HG02970 (cell line): ENCODE measurements at regions not wholly inside any gene's neighbourhood (a gene's known extent, or its start where the extent isn't known, plus 50 kb on each side); places are given as distances from the start of the nearest gene placed in this dataset.
"Not testable (repeated sequence)": the region's sequence is repeated elsewhere in the genome, so short reads cannot be mapped to it uniquely, and the experiment has no call there.

Experiments used
- ATAC-seq: cut with Tn5 transposase; IDR thresholded peaks from one replicate; pipeline ENCODE4 v1.9.1; 2021; ENCODE audit warnings: mild to moderate bottlenecking, moderate library complexity, moderate number of reproducible peaks; ENCODE audit not compliant: unreplicated experiment, low FRiP score

DNA sequence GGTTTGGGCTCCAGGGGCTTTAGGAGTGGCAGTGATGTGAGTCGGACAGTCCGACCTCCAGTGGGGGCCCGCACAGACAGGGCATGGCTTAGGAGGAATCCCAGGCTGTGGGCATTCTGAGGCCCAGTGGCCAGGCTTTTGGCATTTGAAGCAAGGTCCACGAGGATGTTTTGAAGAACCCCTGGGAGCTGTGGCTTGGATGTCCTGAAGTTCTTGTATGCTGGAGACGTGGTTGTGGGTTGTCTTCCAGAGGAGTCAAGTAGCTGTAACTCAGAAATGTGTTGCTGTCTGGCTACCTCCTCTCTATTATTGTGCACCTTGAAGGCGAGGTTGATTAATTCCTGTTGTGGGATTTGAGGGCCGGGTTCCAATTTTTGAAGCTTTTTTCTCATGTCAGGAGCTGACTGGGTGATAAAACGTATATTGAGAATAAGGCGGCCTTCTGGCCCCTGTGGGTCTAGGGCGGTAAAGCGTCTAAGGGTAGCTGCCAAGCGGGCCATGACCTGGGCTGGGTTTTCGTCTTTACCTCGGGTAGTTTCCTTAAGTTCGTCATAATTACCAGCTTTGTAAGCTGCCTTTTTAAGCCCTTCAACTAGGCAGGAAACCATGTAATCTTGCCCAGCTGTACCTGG lies 67.3 kb upstream of the EZR start:
- ATAC-seq = not testable (repeated sequence)

DNA sequence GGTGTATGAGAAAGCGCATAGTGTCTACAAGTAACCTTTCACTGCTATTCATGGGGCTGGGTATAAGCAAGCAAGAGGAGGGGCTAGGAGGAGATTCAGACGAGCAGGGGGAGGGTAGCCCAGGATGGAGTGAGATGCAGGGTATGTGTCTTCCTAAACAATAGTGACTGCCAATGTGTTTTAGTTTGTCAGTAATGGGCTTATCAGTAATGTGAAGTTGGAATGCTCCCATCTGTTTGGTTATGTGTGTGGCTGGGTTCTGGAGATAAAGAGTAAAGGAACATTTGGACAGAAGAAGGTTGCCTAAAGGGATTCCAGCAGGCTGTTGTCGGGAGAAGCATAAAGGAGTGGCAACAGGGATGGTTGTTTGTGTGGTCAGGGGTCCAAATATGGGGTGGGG lies 62.7 kb upstream of the EZR start:
- not testable (repeated sequence) for ATAC-seq

DNA sequence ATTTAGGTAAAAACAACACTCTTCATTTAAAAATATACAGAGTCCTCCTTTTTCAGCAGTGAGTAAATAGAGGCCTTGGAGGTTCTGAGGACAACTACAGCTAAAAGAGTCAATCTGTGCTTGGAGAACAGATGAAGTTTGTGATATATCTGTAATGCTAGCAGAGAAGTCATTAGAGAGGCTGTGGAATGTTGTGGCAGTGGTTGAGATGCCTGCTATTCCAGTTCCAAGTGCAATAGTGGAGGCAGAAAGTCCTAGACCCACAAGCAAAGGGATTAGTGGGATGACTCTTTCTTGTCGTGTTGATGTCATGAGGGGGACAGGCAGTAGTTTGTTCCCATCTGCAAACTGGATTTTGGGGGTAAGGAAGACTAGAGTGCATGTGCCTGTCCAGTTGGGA lies 62.1 kb upstream of the EZR start:
- ATAC-seq = not testable (repeated sequence)

DNA sequence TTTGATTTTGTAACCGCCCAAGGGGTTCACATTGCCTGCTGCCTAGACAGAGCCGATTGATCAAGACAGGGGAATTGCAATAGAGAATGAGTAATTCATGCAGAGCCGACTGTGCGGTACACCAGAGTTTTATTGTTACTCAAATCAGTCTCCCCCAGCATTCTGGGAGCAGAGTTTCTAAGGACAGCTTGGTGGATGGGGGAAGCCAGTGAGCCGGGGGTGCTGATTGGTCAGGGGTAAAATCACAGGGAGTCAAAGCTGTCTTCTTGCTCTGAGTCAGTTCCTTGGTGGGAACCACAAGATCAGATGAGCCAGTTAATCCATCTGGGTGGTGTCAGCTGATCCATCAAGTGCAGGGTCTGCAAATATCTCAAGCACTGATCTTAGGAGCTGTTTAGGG lies 60.0 kb upstream of the EZR start:
- ATAC-seq = no peak

DNA sequence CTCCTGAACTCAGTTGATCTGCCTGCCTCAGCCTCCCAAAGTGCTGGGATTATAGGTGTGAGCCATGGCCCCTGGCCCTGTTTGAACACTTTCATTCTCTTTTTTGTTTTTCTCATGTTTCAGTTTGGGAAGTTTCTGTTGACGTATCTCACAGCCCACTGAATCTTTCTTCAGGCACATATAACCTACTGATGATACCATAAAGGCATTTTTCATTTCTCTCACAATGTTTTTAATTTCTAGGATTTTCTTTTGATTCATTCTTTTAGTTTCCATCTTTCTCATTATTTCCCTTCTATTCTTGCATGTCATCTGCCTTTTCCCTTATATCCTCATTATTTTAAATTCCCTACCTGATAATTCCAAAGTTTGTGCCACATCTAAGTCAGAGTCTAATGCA lies 58.5 kb upstream of the EZR start:
- no peak for ATAC-seq

DNA sequence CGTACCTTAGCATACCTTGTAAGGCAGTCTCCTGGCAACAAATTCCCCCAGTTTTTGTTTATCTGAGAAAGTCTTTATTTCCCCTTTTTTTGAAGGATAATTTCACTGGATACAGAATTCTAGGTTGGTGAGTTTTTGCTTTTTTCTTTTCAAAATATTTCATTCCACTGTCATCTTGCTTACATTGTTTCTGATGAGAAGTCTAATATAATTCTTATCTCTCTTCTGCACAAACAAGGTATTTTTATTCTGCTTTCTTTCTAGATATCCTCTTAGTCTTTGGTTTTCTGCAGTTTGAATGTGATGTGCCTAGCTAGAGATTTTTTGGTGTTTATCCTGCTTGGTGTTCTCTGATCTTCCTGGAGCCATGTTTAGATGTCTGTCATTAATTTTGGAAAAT lies 57.7 kb upstream of the EZR start:
- ATAC-seq = no peak

DNA sequence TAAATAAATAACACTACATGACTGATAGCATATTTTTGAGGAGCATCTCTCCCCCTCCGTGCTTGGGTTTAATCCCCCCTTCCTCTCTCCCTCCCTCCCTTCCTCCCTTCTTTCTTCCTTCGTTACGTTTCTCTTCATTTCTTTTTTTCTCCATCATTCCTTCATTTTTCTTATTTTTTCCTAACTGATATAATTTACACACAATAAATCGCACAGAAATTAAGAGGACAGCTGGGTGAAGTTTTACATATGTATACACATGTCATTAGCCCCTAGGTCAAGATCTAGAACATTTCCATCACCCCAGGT lies 51.4 kb upstream of the EZR start:
- ATAC-seq = no peak

DNA sequence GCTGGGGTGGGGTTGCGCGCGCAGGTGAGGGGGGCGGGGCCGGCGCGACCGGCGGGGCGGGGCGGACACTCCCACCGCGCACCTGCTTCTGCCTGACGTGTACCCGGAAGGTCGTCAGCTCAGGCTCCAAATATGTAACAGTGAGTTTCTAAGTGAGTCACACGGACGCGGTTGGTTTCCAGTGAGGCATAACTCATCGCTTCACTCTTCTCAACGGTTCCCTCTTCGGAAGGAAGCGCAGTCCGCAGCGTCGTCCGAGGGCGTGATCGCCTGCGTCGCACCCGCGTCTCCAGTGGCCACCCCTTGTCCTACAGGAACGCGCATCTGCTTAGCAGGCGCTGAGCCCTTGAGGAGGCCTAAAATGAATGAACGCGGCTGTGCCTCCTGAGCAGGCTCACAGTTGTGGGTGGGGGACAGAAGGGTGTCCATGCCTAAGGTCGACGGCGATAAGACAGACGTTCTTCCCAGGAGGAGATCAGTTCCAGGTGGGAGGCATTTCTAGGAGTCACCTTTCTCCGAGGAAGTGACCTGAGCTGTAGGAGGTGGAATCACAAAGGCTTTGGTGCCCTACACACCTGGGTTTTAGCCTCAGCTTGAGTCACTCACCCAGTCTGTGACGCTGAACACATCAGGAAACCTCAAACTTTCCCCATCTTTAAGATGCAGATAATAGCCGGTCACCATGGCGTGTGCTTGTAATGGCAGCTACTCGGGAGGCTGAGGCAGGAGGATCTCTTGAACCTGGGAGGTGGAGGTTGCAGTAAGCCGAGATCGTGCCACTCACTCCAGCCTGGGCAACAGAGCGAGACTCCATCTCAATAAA lies 50.9 kb upstream of the EZR start:
- peak; percentile 94 for ATAC-seq

DNA sequence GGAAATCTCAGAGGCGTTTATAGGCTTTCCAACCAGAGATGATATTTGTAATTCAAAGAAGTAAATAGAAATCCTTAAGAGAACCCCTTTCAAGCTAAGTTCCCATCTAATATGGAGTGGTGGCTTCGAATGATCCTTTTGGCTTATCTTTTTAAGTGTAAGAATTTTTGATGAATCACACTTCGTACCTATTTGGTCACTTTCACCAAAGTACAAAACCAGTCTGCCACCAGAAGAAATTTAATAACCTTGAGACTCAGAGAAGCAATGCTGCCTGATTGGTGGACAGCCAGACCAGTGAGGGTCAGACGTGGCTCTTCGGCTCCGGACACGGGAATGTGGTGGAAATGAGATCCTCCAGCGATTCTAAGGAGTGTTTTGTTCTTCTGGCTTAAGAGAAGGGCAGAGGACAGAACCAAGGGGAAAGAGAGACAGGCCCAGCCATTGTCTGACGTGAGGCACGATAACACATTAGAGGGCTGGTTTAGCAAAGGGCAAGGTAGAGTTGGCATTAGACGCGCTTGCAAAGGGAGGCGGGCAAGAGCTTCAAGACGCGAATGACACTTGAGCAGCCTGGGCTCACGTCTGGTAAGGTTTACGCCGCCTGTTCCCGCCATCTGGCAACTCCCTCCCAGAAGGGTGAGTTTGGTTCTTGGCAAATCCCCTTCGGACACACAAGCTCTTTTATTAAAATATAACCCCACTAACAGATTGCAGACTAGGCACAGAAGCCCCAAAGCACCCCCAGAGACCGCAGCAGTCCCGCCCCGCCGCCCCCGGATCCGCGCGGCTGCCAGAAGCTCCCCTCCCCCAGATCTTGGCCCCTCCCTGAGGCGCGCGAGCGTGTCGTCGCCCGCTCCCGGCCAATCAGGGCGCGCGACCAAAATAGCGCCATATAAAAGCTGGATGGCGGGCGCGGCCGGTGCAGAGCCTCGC lies 50.0 kb upstream of the EZR start:
- peak; percentile 20 for ATAC-seq
